SU-DHL-6 (cell line): ENCODE measurements at regions not wholly inside any gene's neighbourhood (a gene's known extent, or its start where the extent isn't known, plus 50 kb on each side); places are given as distances from the start of the nearest gene placed in this dataset.

ENCODE experiments used
- CTCF ChIP-seq: fragments of 200-600 bp; sonication (generic); IDR thresholded peaks from one replicate; pipeline ENCODE4 v1.5.1; 2017; ENCODE audit warnings: antibody characterized with exemption, mild to moderate bottlenecking, low read length, moderate library complexity; ENCODE audit not compliant: insufficient read depth, poor library complexity, severe bottlenecking
- EZH2phosphoT487 ChIP-seq: fragments of 200-600 bp; sonication (generic), shearing (Covaris generic); conservative IDR thresholded peaks from 2 replicates; pipeline ENCODE4 v1.6.1; 2018; ENCODE audit warnings: mild to moderate bottlenecking, antibody characterized with exemption, low read length, moderate library complexity, mixed read lengths

- TF ChIP-seq CTCF, result no peak
- no peak for TF ChIP-seq EZH2phosphoT487
Observed at GRCh38 chr11:15795378-15795777, 561.0 kb downstream of the SOX6 start.
